ENCODE measurements at regions not wholly inside any gene's neighbourhood (a gene's known extent, or its start where the extent isn't known, plus 50 kb on each side); places are given as distances from the start of the nearest gene placed in this dataset.
"Not testable (repeated sequence)": the region's sequence is repeated elsewhere in the genome, so short reads cannot be mapped to it uniquely, and the experiment has no call there.

DNA sequence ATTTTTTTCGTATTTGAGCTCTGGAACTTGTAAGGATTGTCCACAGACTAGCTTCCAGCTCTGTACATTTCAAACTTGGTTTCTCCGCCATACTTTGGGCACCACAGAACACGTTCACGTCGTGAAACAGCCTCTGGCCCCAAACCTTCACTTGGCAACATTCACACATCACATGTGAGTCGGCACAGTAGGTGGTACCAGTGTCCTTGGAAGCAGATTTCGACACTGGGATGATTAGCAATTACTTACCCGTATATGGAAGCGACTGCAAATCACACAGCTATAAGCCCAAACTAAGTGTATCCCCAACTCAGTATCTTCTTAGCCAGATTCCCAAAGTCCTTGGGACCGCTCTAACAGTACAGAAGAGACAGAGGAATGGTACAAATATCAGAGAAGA, 60.2 kb downstream of the MAFB start:
- H3K27ac Mint-ChIP-seq = no peak overlapping the region
- peaks cover 4% of the 10 kb centered on the region for H3K27me3 Mint-ChIP-seq (ENCODE audit: low read depth)
- H3K9me3 Mint-ChIP-seq = peaks cover 14% of the 10 kb centered on the region
- ATAC-seq = no peak
- H3K4me1 Mint-ChIP-seq = peaks cover 16% of the 10 kb centered on the region
- POLR2A ChIA-PET = no interaction called here
- DNase-seq (ENCODE audit: low spot score) = no peak
- TF ChIP-seq NFE2L1 (CRISPR knock-in tag; IDR thresholded peaks at IDR 0.05) (no peak), ELF4 (CRISPR knock-in tag; IDR thresholded peaks at IDR 0.05; ENCODE audit: low read depth) (no peak), FOXJ3 (CRISPR knock-in tag; IDR thresholded peaks at IDR 0.05; ENCODE audit: borderline replicate concordance) (no peak), IRF1 (CRISPR knock-in tag; IDR thresholded peaks at IDR 0.05) (no peak), NFYB (CRISPR knock-in tag; conservative IDR thresholded peaks at IDR 0.05; ENCODE audit: low read depth) (no peak), HMGXB4 (CRISPR knock-in tag; IDR thresholded peaks at IDR 0.05) (no peak), ZNF671 (CRISPR knock-in tag; IDR thresholded peaks at IDR 0.05) (no peak)
- TF ChIP-seq, protein P1, sequence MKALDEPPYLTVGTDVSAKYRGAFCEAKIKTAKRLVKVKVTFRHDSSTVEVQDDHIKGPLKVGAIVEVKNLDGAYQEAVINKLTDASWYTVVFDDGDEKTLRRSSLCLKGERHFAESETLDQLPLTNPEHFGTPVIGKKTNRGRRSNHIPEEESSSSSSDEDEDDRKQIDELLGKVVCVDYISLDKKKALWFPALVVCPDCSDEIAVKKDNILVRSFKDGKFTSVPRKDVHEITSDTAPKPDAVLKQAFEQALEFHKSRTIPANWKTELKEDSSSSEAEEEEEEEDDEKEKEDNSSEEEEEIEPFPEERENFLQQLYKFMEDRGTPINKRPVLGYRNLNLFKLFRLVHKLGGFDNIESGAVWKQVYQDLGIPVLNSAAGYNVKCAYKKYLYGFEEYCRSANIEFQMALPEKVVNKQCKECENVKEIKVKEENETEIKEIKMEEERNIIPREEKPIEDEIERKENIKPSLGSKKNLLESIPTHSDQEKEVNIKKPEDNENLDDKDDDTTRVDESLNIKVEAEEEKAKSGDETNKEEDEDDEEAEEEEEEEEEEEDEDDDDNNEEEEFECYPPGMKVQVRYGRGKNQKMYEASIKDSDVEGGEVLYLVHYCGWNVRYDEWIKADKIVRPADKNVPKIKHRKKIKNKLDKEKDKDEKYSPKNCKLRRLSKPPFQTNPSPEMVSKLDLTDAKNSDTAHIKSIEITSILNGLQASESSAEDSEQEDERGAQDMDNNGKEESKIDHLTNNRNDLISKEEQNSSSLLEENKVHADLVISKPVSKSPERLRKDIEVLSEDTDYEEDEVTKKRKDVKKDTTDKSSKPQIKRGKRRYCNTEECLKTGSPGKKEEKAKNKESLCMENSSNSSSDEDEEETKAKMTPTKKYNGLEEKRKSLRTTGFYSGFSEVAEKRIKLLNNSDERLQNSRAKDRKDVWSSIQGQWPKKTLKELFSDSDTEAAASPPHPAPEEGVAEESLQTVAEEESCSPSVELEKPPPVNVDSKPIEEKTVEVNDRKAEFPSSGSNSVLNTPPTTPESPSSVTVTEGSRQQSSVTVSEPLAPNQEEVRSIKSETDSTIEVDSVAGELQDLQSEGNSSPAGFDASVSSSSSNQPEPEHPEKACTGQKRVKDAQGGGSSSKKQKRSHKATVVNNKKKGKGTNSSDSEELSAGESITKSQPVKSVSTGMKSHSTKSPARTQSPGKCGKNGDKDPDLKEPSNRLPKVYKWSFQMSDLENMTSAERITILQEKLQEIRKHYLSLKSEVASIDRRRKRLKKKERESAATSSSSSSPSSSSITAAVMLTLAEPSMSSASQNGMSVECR (CRISPR knock-in tag; IDR thresholded peaks at IDR 0.05; ENCODE audit: borderline replicate concordance) = no peak
- TF ChIP-seq, protein P2, sequence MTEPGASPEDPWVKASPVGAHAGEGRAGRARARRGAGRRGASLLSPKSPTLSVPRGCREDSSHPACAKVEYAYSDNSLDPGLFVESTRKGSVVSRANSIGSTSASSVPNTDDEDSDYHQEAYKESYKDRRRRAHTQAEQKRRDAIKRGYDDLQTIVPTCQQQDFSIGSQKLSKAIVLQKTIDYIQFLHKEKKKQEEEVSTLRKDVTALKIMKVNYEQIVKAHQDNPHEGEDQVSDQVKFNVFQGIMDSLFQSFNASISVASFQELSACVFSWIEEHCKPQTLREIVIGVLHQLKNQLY (CRISPR knock-in tag; IDR thresholded peaks at IDR 0.05) = no peak
- no peak overlapping the region for H3K4me3 Mint-ChIP-seq
- CTCF ChIA-PET = no interaction called here
- H3K36me3 Mint-ChIP-seq = peaks cover 3% of the 10 kb centered on the region; the same call in 1 of the 2 replicates

DNA sequence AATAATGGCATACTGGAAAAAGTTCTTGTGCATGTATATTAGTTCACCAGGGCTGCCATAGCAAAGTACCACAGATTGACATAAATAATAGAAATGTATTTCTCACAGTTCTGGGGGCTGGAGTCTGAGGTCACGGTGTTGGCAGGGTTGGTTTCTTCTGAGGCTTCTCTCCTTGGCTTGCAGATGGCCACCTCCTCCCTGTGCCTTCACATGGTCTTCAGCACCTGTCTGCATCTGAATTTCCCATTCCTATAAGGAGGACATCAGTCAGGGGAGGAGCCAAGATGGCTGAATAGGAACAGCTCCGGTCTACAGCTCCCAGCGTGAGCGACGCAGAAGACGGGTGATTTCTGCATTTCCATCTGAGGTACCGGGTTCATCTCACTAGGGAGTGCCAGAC, 70.0 kb downstream of the MAFB start:
- DNase-seq (ENCODE audit: low spot score); H3K9me3 Mint-ChIP-seq; H3K36me3 Mint-ChIP-seq; POLR2A ChIA-PET; ATAC-seq; CTCF ChIA-PET; H3K4me1 Mint-ChIP-seq: not testable (repeated sequence)
- Mint-ChIP-seq H3K4me3 (peak overlapping the region; percentile 58), H3K27me3 (ENCODE audit: low read depth) (peaks cover 13% of the 10 kb centered on the region; the same call in 1 of the 2 replicates), H3K27ac (0 out of 2 replicates have a peak overlapping the region, but pooled peaks have one; percentile 15)

DNA sequence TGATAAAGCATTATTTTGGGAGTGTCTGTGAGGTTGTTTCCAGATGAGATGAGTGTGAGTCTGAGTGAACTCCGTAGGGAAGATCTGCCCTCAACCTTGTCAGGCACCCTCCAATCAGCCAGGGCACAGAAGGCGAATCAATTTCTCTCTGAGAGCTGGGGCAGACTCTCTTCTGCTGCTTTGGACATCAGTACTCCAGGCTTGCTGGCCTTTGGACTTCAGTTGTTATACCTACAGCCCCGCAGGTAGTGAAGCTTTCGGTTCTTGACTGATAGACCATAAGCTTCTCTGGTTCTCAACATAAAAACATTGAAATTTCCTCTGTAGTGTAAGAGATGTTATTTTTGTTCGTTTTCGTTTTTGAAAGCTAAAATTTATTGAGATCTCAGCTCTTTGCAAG, 71.4 kb downstream of the MAFB start:
- CTCF ChIA-PET = no interaction called here
- no peak for DNase-seq (ENCODE audit: low spot score)
- Mint-ChIP-seq H3K9me3 (0 out of 2 replicates have a peak, but pooled peaks cover 6% of the 10 kb centered on the region), H3K27ac (no peak overlapping the region), H3K27me3 (ENCODE audit: low read depth) (peaks cover 13% of the 10 kb centered on the region; the same call in 1 of the 2 replicates), H3K4me1 (peaks cover 4% of the 10 kb centered on the region), H3K36me3 (peaks cover 2% of the 10 kb centered on the region; the same call in 1 of the 2 replicates), H3K4me3 (no peak overlapping the region)
- ATAC-seq = no peak
- POLR2A ChIA-PET = no interaction called here
- TF ChIP-seq ELF4 (CRISPR knock-in tag; IDR thresholded peaks at IDR 0.05; ENCODE audit: low read depth) (no peak), GABPB1 (CRISPR knock-in tag; IDR thresholded peaks at IDR 0.05) (no peak), HMGA2 (CRISPR knock-in tag; IDR thresholded peaks at IDR 0.05) (no peak)
- TF ChIP-seq, protein P3, sequence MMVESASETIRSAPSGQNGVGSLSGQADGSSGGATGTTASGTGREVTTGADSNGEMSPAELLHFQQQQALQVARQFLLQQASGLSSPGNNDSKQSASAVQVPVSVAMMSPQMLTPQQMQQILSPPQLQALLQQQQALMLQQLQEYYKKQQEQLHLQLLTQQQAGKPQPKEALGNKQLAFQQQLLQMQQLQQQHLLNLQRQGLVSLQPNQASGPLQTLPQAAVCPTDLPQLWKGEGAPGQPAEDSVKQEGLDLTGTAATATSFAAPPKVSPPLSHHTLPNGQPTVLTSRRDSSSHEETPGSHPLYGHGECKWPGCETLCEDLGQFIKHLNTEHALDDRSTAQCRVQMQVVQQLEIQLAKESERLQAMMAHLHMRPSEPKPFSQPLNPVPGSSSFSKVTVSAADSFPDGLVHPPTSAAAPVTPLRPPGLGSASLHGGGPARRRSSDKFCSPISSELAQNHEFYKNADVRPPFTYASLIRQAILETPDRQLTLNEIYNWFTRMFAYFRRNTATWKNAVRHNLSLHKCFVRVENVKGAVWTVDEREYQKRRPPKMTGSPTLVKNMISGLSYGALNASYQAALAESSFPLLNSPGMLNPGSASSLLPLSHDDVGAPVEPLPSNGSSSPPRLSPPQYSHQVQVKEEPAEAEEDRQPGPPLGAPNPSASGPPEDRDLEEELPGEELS (CRISPR knock-in tag; IDR thresholded peaks at IDR 0.05) = no peak
- TF ChIP-seq, protein P4, sequence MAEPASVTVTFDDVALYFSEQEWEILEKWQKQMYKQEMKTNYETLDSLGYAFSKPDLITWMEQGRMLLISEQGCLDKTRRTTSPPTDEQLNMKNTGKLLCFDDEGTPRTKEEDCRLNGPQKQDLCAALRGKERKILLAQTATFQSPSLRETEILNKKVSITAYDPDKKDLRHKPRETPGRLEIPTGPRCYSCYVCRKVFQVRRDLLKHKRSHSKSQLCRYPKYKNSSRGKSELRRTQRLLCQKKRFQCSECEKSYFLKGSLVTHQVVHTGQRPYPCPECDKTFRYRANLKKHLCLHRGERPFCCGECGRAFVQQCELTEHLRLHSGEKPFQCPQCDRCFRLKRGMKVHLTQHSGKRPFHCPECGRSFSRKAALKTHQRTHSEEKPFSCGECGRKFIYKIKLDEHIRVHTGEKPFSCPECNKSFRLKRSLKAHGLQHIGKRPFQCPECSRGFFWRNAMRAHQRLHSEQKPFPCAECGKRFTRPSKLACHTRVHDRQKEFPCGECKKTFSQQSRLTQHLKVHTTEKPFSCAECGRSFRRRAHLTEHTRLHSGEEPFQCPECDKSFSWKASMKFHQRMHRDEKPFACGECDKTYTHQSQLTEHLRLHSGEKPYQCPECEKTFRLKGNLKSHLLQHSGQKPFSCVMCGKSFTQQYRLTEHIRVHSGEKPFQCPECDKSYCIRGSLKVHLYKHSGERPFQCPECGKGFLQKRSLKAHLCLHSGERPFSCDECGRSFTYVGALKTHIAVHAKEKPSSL (CRISPR knock-in tag; conservative IDR thresholded peaks at IDR 0.05) = no peak

All from WTC11 (cell line).